ENCODE measurements at regions not wholly inside any gene's neighbourhood (a gene's known extent, or its start where the extent isn't known, plus 50 kb on each side); places are given as distances from the start of the nearest gene placed in this dataset.

DNA sequence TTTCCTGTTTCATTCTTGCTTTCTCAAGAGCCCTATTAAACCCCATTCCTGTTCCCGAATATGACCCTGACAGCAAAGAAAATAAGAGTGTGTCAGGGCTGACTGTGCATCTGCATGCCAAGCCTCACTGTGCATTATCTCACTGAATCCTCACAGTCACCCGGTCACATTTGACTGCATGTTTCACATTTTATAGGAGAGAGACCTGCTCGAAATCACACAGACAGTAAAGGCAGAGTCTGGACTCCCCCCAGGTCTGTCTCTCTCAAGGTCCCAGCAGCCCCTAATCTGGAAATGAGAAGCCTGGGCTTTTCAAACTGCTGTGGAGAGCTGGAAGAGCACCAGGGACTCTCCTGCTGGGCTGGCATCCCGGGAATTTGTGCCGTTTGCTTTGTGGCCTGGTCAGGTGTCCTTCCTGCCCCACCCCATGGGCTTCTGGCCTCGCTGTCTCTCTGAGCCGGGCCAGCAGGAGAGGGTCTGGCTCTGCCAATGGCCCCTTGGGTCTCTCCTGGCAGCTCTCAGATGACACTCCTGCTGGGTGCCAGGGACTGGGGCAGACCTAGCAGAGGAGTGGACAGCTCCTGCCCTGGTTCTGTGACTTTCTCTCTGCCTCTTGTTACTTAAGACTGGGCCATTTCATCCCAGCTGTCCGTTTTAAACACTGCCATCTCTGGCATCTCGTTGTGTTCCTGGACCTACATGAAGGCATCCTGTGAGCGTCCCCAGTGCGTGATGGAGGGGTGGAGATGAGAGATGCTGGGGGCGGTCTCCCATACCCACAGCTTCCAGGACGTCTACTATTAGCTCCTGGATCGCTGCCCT is 173.6 kb downstream of the ARHGAP12 start:
- no peak for DNase-seq

DNA sequence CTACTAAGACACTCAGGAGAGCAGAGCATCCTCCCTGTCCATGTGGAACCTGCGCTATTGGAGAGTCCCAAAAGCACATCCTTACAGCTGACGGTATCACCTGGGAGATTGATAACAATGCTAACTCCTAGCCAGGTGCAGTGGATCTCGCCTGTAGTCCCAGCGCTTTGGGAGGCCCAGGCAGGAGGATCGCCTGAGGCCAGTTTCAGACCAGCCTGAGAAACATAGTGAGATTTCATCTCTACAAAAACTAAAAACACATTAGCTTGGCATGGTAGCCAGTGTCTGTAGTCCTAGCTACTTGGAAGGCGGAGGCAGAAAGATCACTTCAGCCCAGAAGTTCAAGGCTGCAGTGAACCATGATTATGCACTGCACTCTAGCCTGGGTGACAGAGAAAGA is 174.9 kb downstream of the ARHGAP12 start:
- no peak for DNase-seq

GRCh38 chr10:31752170-31752569 is 176.5 kb downstream of the ARHGAP12 start:
- DNase-seq = no peak

DNA sequence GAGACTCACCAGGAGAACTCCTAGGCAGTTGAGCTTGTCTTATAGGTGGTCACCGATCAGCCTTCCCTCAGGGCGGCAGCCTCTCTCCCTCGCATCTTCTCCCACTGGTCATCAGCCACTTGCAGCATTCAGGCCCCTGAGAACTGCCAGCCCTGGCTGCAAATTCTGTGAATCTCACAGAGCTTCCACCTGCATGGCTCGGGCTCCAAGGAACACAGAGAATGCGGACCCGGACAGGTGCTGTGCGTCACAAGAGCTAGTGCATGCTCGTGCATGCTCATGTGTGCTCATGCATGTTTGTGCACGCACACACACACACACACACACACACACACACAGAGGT is 176.9 kb downstream of the ARHGAP12 start:
- DNase-seq = no peak

DNA sequence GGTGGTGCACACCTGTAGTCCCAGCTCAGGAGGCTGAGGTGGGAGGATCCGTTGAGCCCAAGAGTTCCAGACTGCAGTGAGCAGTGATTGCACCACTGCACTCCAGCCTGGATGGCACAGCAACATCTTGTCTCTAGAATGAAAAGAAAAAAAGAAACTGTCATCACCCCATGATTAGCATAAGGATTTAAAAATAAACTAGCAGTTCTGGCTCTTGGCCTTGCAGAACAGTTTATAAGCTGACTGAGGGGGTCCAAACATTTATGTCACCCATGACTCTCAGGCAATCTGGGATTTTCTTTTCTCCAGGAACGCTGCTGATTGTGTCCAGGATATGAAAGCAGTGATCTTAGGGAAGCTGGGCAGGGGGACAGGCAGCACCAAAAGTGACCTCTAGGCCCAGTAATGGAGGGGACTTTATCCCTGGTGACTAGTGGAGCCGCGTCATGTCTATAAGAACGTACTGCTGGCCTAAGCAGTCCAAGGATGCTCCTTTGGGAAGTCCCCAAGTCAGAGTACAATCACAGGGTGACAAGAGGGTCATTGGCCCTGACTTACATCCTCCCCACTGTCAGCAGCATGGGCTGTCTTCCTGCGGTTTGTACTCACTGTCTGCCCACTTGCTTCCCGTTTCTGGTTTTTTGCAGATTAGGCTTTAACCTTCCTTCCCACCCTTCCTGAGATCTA is 177.4 kb downstream of the ARHGAP12 start:
- DNase-seq = no peak

DNA sequence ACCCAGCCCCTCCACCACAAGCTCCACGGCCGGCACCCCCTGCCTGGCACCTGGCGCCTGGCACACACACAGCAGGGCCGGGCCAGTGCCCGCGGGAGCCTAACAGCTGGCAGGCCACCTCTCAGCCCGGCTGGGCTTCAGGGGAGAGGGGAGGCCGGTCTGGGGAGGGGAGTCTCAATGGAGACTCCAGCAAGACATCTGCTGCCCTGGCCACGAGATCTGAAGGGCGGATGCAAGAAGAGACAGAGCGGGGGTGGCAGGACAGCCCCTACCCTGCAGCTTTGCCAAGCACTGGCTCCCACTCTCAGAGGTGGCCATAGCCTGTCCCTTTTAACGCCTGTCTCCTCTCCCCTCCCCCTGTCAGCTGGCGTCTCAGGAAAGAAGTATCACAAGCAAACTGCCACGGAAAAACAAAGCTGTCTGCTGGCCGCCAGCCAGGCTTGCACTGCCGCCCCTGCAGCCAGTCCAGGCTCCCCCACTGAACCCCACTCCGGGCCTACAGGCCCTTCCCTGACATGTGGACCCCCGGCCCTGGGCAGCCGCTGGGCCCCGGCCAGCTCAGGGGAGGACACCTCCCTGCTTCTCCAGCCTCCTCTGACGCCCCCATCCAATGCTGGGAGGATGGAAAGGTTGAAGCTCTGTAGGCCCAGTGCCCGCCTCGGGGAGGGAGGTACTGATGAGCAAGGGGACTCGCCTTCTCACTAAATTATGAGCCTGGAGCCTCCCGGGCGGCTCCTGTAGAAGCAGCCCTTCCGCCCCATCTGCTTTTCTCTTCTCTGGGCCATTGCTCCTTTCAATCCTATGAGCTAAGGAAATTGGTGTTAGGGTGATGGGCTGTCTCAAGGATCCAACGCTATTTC is 178.4 kb downstream of the ARHGAP12 start:
- DNase-seq = no peak

- DNase-seq = no peak
These were observed 179.3 kb downstream of the ARHGAP12 start for GRCh38 chr10:31749301-31749700.

GRCh38 chr10:31745612-31746376 is 182.8 kb downstream of the ARHGAP12 start:
- no peak for DNase-seq

DNA sequence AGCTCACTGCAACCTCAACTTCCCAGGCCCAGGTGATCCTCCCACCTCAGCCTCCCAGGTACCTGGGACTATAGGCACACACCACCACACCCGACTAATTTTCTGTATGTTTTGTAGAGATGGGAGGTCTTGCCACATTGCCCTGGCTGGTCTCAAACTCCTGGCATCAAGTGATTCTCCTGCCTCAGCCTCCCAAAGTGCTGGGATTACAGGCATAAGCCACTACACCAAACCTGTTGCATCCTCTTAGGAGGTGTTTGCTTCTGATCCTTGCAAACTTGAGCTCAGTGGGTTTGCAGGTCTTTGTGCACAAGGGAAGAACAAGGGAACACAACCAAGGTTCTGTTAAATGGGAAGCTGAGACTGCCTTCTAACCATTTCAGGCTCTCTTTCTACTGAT is 184.6 kb downstream of the ARHGAP12 start:
- no peak for DNase-seq

- DNase-seq = no peak
These were observed 186.4 kb downstream of the ARHGAP12 start for GRCh38 chr10:31742255-31742654.

DNA sequence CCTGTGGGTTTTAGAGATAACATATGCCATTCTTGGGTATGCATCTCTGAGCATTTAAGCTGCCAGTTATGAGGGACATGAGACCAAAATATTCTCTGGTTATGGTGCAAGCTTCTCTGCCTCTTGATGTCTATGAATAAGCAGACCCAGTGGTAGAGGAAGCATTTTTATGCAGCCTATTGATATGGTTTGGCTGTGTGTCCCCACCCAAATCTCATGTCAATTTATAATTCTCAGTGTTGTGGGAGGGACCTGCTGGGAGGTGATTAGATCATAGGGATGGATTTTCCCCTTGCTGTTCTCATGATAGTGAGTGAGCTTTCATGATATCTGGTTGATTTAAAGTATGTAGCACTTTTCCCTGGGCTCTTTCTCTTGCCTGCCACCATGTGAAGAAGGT is 187.2 kb downstream of the ARHGAP12 start:
- DNase-seq = no peak

DNA sequence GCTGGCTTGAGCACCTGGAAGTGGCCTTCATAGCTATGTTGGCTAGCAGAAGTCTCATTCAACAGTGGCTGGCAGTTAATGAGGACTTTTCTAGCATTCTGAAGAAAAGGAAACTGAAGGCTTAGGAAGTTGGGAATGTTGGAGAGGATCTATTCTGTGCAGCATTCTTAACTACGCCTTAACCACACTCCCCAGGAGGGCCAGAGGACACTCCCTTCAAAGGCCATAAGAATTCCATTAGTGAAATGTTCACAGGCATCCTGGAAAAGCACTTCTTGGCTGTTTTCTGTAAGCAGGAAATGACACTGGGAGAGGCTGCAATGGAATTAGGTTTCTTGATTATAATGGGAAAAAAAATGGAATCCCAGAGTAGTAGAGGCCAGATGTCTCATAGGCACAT is 188.9 kb downstream of the ARHGAP12 start:
- DNase-seq = no peak

DNA sequence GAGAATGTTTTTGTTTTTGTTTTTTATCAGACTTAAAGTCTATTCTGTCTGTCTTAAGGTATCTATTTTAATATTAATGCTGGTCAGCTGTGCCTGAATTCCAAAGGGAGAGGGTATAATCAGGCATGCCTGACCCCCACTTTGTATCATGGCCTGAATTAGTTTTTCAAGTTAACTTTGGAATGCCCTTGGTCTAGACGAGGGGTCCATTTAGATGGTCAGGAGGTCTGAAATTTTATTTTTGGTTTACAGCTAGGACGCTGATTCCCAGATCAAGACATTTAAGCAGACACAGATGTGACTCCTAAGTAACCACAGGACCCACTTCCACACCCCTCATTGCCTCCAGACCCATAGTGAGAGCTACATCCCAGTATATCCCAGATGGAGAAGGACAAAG is 189.5 kb downstream of the ARHGAP12 start:
- no peak for DNase-seq

GRCh38 chr10:31731711-31732110 is 196.9 kb downstream of the ARHGAP12 start:
- DNase-seq = no peak

DNA sequence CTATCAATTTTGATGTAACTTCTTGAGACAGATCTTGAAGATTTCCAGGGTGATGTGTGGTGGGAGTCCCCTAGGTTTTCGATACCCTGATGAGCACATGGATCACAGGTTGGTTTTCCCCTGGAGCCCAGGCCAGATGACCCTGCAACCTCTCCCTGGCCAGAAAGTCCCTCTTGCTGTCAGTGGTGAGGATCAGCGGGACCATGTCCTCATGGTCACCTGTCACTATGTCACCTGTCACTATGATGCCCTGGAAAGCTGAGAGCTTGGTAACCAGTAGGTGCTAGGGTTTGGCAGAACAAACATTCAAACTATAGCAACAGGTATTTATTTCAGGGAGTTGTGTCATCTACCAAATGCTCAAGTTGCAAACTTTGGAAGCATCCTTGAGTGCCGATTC is 197.9 kb downstream of the ARHGAP12 start:
- no peak for DNase-seq

- DNase-seq = no peak
These were observed 199.9 kb downstream of the ARHGAP12 start for GRCh38 chr10:31728698-31729224.

GRCh38 chr10:31725436-31725835 is 203.2 kb downstream of the ARHGAP12 start:
- no peak for DNase-seq

DNA sequence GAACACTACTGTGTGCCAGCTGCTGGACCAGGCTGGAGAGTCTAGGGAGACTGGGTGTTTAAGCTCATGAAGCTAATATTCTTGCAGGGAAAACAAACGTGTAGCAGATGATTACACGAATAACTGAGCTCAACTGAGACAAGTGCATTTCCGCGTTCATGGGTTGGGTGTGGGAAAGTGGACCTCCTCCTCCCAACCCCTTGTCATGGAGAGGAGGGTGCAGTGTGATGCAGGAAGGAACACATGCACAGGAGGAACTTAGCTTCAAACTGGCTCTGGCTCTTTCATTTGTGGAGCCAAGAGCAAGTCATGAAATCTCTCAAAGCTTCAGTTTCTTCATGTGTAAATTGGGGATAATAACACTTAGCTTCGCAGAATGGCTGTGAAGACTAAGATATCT is 204.3 kb downstream of the ARHGAP12 start:
- no peak for DNase-seq

DNA sequence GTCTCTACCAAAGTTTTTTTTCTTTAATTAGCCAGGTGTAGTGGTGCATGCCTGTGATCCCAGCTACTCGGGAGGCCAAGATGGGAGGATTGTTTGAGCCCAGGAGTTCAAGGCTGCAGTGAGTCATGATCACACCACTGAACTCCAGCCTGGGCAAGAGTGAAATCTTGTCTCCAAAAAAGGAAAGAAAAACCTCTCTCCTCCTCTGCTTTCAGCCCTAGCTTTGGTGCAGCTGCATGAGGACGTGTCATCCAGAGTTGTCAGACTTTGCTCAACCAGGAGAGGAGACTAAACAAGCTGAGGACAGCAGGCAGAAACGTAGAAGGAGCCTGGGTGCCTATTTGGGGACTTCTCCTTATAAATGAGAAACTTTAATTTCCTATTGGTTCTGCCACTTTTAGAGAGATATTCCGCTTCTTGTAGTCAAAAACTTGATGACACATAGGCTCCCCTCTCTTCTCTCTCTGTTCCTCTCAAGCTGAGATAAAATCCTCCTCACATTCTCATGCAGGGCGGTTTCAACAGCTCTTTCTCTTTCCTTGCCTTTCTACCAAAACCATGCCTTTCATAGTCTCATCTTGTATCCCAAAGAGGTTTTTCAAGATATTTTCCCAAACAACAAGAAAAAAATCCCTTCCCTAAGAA is 205.4 kb downstream of the ARHGAP12 start:
- DNase-seq = no peak

DNA sequence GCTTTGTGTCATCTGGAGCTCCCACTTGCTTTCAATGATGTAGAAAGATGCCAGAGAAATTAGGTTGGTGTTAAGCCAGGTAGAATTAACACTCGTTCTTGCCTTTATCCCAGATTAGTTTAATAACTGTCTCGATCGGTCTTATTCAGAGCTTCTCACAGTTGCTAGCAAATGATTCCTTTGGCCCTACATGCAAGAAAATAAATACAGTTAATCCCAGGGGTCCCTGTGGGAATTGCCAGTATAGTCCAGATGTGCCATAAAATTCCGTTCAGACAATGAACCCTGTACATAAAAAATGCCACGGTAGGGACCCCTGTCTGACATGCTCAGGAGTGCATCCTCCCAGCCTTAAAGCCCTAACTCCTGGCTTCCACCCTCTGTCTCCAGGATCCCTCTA is 207.5 kb downstream of the ARHGAP12 start:
- DNase-seq = no peak

- no peak for DNase-seq
These were observed 208.1 kb downstream of the ARHGAP12 start for GRCh38 chr10:31720546-31720945.

GRCh38 chr10:31709476-31709875 is 219.2 kb downstream of the ARHGAP12 start:
- no peak for DNase-seq

All from NCI-H526 treated with DMSO at 0.1 percent for 48 hours (cell line).